ENCODE measurements at regions not wholly inside any gene's neighbourhood (a gene's known extent, or its start where the extent isn't known, plus 50 kb on each side); places are given as distances from the start of the nearest gene placed in this dataset.

- TF ChIP-seq CTCF (IDR thresholded peaks at IDR 0.05): no peak
- TF ChIP-seq POLR2A (IDR thresholded peaks at IDR 0.05): no peak
Measured at GRCh38 chr1:22364326-22364650, 87.4 kb upstream of the ZBTB40 start.
